HCT116 (cell line): ENCODE measurements at regions not wholly inside any gene's neighbourhood (a gene's known extent, or its start where the extent isn't known, plus 50 kb on each side); places are given as distances from the start of the nearest gene placed in this dataset.

Experiments used
- ATAC-seq: fragments of 200-7000 bp; cut with Tn5 transposase; 2 replicates; pipeline ENCODE4 v1.9.1; 2020; ENCODE audit warnings: mild to moderate bottlenecking, moderate library complexity
- BruUV-seq: library from RNA; stranded (reverse); fragments of 400-500 nt; replicated peaks from 2 replicates; lab custom pipeline; 2021; lab: Mats Ljungman, UMichigan
- CTCF ChIA-PET: fragments of 300-600 bp; sonication (Branson Sonifier 250); formaldehyde crosslinking; loops from one replicate; lab custom pipeline; 2021; ENCODE audit warnings: antibody characterized with exemption; lab: Charles Lee
- POLR2A ChIA-PET: fragments of 300-600, 350-600 bp; sonication (Branson Sonifier 250); formaldehyde crosslinking; loops from one replicate; lab custom pipeline; 2021; ENCODE audit warnings: antibody characterized with exemption; lab: Charles Lee
- RAD21 ChIA-PET, 2 experiments: fragments of 300-600 bp; sonication (Branson Sonifier 250); formaldehyde crosslinking; loops; one replicate each; lab custom pipeline; 2023; ENCODE audit warnings: low total read pairs in 2 of 2; ENCODE audit not compliant: uncharacterized antibody in 2 of 2, unreplicated experiment in 2 of 2, low non-redundant PET in 1 of 2; lab: Charles Lee
- DNase-seq: peaks from one replicate; pipeline ENCODE4 v3.0.0-alpha.2; 2010; ENCODE audit warnings: low read depth, low spot score
- H2AFZ ChIP-seq: fragments of 200-600 bp; shearing (Covaris generic), sonication (generic); 2 replicates; pipeline ENCODE4 v1.6.1; 2017; ENCODE audit warnings: low read depth, mixed run types, mixed read lengths, antibody characterized with exemption, low read length; ENCODE audit not compliant: poor library complexity, severe bottlenecking
- H3K27ac ChIP-seq: 2 replicates; pipeline ENCODE4 v1.5.1; 2012; ENCODE audit warnings: low read depth, low read length
- H3K27me3 ChIP-seq: fragments of 200-600 bp; sonication (generic); 2 replicates; pipeline ENCODE4 v1.6.1; 2016; ENCODE audit warnings: mixed run types, low read length, mixed read lengths; ENCODE audit not compliant: insufficient read depth
- H3K36me3 ChIP-seq, 2 experiments: fragments of 200-500 bp in 1 of 2; fragments of 200-600 bp in 1 of 2; sonication (Bioruptor generic) in 1 of 2; sonication (generic) in 1 of 2; 2 replicates each; pipeline versions ENCODE4 v1.5.1 to v1.6.1; 2014 to 2016; ENCODE audit warnings: low read length in 2 of 2, inconsistent platforms in 1 of 2, mixed read lengths in 1 of 2, mixed run types in 1 of 2; ENCODE audit not compliant: insufficient read depth in 2 of 2, control insufficient read depth in 1 of 2
- H3K4me1 ChIP-seq, 2 experiments: fragments of 200-600 bp in 1 of 2; sonication (generic) in 1 of 2; 2 replicates each; pipeline versions ENCODE4 v1.5.1 to v1.6.1; 2012 to 2017; ENCODE audit warnings: low read length in 2 of 2, inconsistent platforms in 1 of 2, mild to moderate bottlenecking in 1 of 2, mixed read lengths in 1 of 2, mixed run types in 1 of 2, moderate library complexity in 1 of 2; ENCODE audit not compliant: insufficient read depth in 2 of 2, control insufficient read depth in 1 of 2
- H3K4me2 ChIP-seq: fragments of 200-600 bp; sonication (generic); 2 replicates; pipeline ENCODE4 v1.6.1; 2017; ENCODE audit warnings: mixed run types, low read length, mixed read lengths
- H3K4me3 ChIP-seq, 2 experiments: fragments of 200-600 bp in 1 of 2; sonication (generic) in 1 of 2; replicated peaks in 1 of 2; 2 replicates each; pipeline ENCODE4 v1.5.1; 2011 to 2016; ENCODE audit warnings: low read length in 2 of 2, control low read depth in 1 of 2, low read depth in 1 of 2, mild to moderate bottlenecking in 1 of 2, mixed read lengths in 1 of 2, mixed run types in 1 of 2
- H3K79me2 ChIP-seq: fragments of 200-600 bp; sonication (generic); 2 replicates; pipeline ENCODE4 v1.6.1; 2017; ENCODE audit warnings: mild to moderate bottlenecking, mixed run types, low read length, moderate library complexity, mixed read lengths; ENCODE audit not compliant: insufficient read depth
- H3K9ac ChIP-seq: fragments of 200-600 bp; sonication (generic); 2 replicates; pipeline ENCODE4 v1.6.1; 2016; ENCODE audit warnings: low read length, mixed read lengths
- H3K9me2 ChIP-seq: fragments of 200-600 bp; sonication (generic), shearing (Covaris generic); 2 replicates; pipeline ENCODE4 v1.6.1; 2017; ENCODE audit warnings: mixed run types, mild to moderate bottlenecking, moderate library complexity; ENCODE audit not compliant: insufficient read depth
- H3K9me3 ChIP-seq, 2 experiments: fragments of 200-500 bp in 1 of 2; fragments of 200-600 bp in 1 of 2; sonication (Bioruptor generic) in 1 of 2; sonication (generic) in 1 of 2; 2 replicates each; pipeline ENCODE4 v1.6.1; 2014 to 2017; ENCODE audit warnings: low read length in 2 of 2, mixed read lengths in 2 of 2, inconsistent platforms in 1 of 2, low read depth in 1 of 2, mild to moderate bottlenecking in 1 of 2, mixed run types in 1 of 2, moderate library complexity in 1 of 2; ENCODE audit not compliant: control insufficient read depth in 1 of 2, insufficient read depth in 1 of 2
- H4K20me1 ChIP-seq: fragments of 200-600 bp; sonication (generic), shearing (Covaris generic); 2 replicates; pipeline ENCODE4 v1.6.1; 2017; ENCODE audit warnings: mixed run types, mild to moderate bottlenecking, moderate library complexity; ENCODE audit not compliant: insufficient read depth
- CBX3 ChIP-seq: IDR thresholded peaks from 2 replicates; pipeline ENCODE4 v1.6.1; 2012; ENCODE audit warnings: low read depth
- CEBPB ChIP-seq: IDR thresholded peaks from 2 replicates; pipeline ENCODE4 v1.6.1; 2012; ENCODE audit warnings: low read depth
- CTCF ChIP-seq, 3 experiments: fragments of 200-600 bp in 1 of 3; sonication (generic) in 1 of 3; IDR thresholded peaks in 2 of 3; conservative IDR thresholded peaks in 1 of 3; 2 replicates each; pipeline ENCODE4 v1.5.1; 2012 to 2017; ENCODE audit warnings: low read depth in 2 of 3, low read length in 2 of 3, antibody characterized with exemption in 1 of 3, borderline replicate concordance in 1 of 3, control low read depth in 1 of 3, mild to moderate bottlenecking in 1 of 3, mixed read lengths in 1 of 3, mixed run types in 1 of 3, moderate library complexity in 1 of 3; ENCODE audit not compliant: insufficient read depth in 1 of 3
- EGR1 ChIP-seq: IDR thresholded peaks from 2 replicates; pipeline ENCODE4 v1.6.1; 2012; ENCODE audit warnings: low read depth
- ELF1 ChIP-seq: IDR thresholded peaks from 2 replicates; pipeline ENCODE4 v1.6.1; 2012; ENCODE audit warnings: low read depth, borderline replicate concordance
- EZH2 ChIP-seq: fragments of 200-600 bp; sonication (generic); IDR thresholded peaks from 2 replicates; pipeline ENCODE4 v1.6.1; 2017; ENCODE audit warnings: antibody characterized with exemption, mixed run types
- POLR2A ChIP-seq: IDR thresholded peaks from 2 replicates; pipeline ENCODE4 v1.7.0; 2011; ENCODE audit warnings: borderline replicate concordance; ENCODE audit not compliant: insufficient read depth, insufficient read length; ENCODE audit errors: extremely low read depth
- POLR2AphosphoS5 ChIP-seq: IDR thresholded peaks from 2 replicates; pipeline ENCODE4 v1.6.1; 2011; ENCODE audit warnings: mild to moderate bottlenecking, low read depth, low read length, moderate library complexity
- SRF ChIP-seq: IDR thresholded peaks from 2 replicates; pipeline ENCODE4 v1.6.1; 2012; ENCODE audit warnings: low read depth
- YY1 ChIP-seq: IDR thresholded peaks from 2 replicates; pipeline ENCODE4 v1.6.1; 2011; ENCODE audit warnings: low read length, low read depth, moderate library complexity, mild to moderate bottlenecking; ENCODE audit not compliant: insufficient replicate concordance; ENCODE audit errors: extremely low read depth
- ZFX ChIP-seq: fragments of 450-650 bp; IDR thresholded peaks from 2 replicates; pipeline ENCODE4 v1.6.1; 2017
- intact Hi-C: fragments of 100-400 bp; cut with micrococcal nuclease; formaldehyde crosslinking; loops from 2 replicates; pipeline ENCODE4 v1.10.0; 2022

DNA sequence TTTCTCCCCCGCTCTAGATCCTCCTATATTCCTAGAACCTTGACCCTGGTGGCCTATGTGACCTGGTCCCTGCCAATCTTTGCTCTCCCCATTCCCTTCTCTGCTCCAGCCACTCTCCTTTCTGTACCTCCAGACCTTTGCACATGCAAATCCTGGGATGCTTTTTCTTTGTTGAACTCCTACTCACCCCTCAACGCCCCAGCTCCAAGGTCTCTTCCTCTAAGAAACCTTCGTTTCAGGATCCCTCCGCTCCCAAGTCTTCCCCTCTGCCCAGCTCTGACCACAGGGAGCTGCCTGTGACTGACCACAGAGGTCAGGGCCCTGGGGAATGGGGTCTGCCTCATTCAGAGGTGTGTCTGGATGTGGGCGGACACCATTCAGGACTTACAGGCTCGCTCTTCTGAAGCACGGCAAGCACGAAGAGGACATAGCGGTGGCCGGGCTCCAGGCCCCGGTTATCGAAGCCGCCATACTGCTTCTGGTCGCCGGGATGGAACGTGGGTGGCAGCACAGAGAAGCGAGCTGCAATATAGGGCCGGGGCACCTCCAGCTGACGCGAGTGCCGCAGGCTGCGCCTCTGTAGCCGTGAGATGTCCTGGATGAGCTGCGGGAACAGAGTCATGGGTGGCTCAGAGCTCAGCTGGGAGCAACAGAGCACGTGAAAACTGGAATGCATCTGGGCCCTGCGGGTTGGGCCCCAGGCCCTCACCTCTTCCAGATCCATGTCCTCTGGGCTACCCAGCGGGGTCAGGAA is 120.9 kb downstream of the PTPRS start:
- Histone ChIP-seq H3K4me1 (no peaks in the 10 kb centered on the region), H3K36me3 (peaks cover 18 to 29% of the 10 kb centered on the region in 2 experiments; a peak in 3 of 4 replicates), H3K9ac (no peak overlapping the region), H3K4me3 (no peak overlapping the region), H4K20me1 (no peaks in the 10 kb centered on the region), H3K4me2 (no peak overlapping the region), H3K9me3 (no peaks in the 10 kb centered on the region), H3K27me3 (no peaks in the 10 kb centered on the region), H3K79me2 (no peaks in the 10 kb centered on the region), H3K27ac (no peak overlapping the region), H2AFZ (no peak overlapping the region), H3K9me2 (no peaks in the 10 kb centered on the region)
- ATAC-seq = no peak
- POLR2A ChIA-PET = interaction anchor here (0.6 kb wide), 1 partner anchor 9 kb away, joined by 3 read pairs; no protein-coding TSS in a partner anchor
- no peak for DNase-seq
- intact Hi-C loops = no loop called here
- RAD21 ChIA-PET = no interaction called here
- CTCF ChIA-PET = no interaction called here
- BruUV-seq = no TSS peak
- no peak for TF ChIP-seq POLR2A
- TF ChIP-seq EGR1 = no peak
- no peak for TF ChIP-seq ZFX
- TF ChIP-seq SRF = no peak
- no peak for TF ChIP-seq YY1
- TF ChIP-seq EZH2 = no peak
- no peak for TF ChIP-seq CTCF (IDR thresholded peaks at IDR 0.05 in 2 of 3, conservative IDR thresholded peaks at IDR 0.05 in 1 of 3; ENCODE audit: borderline replicate concordance in 1 of 3, insufficient read depth in 1 of 3, low read depth in 2 of 3, low read length in 2 of 3)
- no peak for TF ChIP-seq CBX3
- TF ChIP-seq CEBPB = no peak
- TF ChIP-seq POLR2AphosphoS5 = no peak
- no peak for TF ChIP-seq ELF1
